MM.1S (cell line): ENCODE measurements at regions not wholly inside any gene's neighbourhood (a gene's known extent, or its start where the extent isn't known, plus 50 kb on each side); places are given as distances from the start of the nearest gene placed in this dataset.

ENCODE experiments used
- EZH2 ChIP-seq: fragments of 300-600 bp; sonication (generic); optimal IDR thresholded peaks from 2 replicates; pipeline ENCODE3; 2017; ENCODE audit warnings: low read depth, mild to moderate bottlenecking, antibody characterized with exemption, low read length, mixed read lengths
- TF ChIP-seq, protein P1 (sequence below): fragments of 300-600 bp; sonication (generic); IDR thresholded peaks from 2 replicates; pipeline ENCODE4 v1.5.1; 2016; ENCODE audit warnings: antibody characterized with exemption, low read length, mixed read lengths

DNA sequence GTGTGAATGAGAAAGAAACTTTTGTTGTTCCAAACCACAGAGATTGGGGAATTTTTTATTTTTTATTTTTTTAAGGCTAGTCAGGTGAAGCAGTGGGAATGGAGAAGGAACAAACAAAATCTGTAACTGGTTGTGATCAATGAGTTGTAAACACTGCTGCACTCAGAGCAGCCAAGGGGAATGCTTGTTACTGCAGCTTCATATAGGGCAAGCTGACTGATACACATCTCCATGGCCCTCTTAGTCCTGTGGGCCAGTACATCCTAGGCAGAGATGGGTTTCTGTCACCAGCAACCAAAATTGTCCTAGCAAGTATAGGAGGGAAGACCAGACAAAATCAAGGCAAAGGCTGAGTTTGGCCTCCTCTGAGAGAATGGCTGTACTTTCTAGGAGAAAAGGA lies 306.8 kb downstream of the CTTN start:
- TF ChIP-seq, protein P1, sequence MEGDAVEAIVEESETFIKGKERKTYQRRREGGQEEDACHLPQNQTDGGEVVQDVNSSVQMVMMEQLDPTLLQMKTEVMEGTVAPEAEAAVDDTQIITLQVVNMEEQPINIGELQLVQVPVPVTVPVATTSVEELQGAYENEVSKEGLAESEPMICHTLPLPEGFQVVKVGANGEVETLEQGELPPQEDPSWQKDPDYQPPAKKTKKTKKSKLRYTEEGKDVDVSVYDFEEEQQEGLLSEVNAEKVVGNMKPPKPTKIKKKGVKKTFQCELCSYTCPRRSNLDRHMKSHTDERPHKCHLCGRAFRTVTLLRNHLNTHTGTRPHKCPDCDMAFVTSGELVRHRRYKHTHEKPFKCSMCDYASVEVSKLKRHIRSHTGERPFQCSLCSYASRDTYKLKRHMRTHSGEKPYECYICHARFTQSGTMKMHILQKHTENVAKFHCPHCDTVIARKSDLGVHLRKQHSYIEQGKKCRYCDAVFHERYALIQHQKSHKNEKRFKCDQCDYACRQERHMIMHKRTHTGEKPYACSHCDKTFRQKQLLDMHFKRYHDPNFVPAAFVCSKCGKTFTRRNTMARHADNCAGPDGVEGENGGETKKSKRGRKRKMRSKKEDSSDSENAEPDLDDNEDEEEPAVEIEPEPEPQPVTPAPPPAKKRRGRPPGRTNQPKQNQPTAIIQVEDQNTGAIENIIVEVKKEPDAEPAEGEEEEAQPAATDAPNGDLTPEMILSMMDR, result no peak
- no peak for TF ChIP-seq EZH2
